A673 (cell line): ENCODE measurements at regions not wholly inside any gene's neighbourhood (a gene's known extent, or its start where the extent isn't known, plus 50 kb on each side); places are given as distances from the start of the nearest gene placed in this dataset.

ENCODE experiments used
- BruUV-seq: library from RNA; stranded (reverse); fragments of 400-500 nt; replicated peaks from 2 replicates; lab custom pipeline; 2021; lab: Mats Ljungman, UMichigan
- CTCF ChIA-PET: fragments of 300-600 bp; sonication (Branson Sonifier 250); formaldehyde crosslinking; loops from one replicate; lab custom pipeline; 2022; ENCODE audit warnings: antibody characterized with exemption; lab: Charles Lee
- POLR2A ChIA-PET: fragments of 300-600 bp; sonication (Branson Sonifier 250); formaldehyde crosslinking; loops from one replicate; lab custom pipeline; 2022; ENCODE audit warnings: antibody characterized with exemption; ENCODE audit not compliant: low non-redundant PET; lab: Charles Lee
- DNase-seq: peaks from one replicate; pipeline ENCODE4 v3.0.0-alpha.2; 2015; ENCODE audit warnings: low spot score
- H3K27ac ChIP-seq: fragments of 200-600 bp; sonication (generic); 2 replicates; pipeline ENCODE4 v1.5.1; 2016; ENCODE audit warnings: mixed run types, low read depth, mild to moderate bottlenecking, mixed read lengths, antibody characterized with exemption, low read length; ENCODE audit not compliant: poor library complexity, severe bottlenecking
- H3K27me3 ChIP-seq: fragments of 200-600 bp; sonication (generic); replicated peaks from 2 replicates; pipeline ENCODE4 v1.6.1; 2017; ENCODE audit warnings: mixed run types, low read depth, mild to moderate bottlenecking, mixed read lengths, antibody characterized with exemption, low read length; ENCODE audit not compliant: insufficient read depth, poor library complexity
- H3K36me3 ChIP-seq: fragments of 200-600 bp; sonication (generic); 2 replicates; pipeline ENCODE4 v1.6.1; 2016; ENCODE audit warnings: mixed run types, mild to moderate bottlenecking, mixed read lengths, antibody characterized with exemption, low read length; ENCODE audit not compliant: insufficient read depth, poor library complexity, severe bottlenecking
- H3K4me1 ChIP-seq: fragments of 200-600 bp; sonication (generic); 2 replicates; pipeline ENCODE4 v1.6.1; 2017; ENCODE audit warnings: mixed run types, mild to moderate bottlenecking, mixed read lengths, antibody characterized with exemption, low read length; ENCODE audit not compliant: insufficient read depth, poor library complexity, severe bottlenecking
- H3K4me3 ChIP-seq: fragments of 200-600 bp; sonication (generic); 2 replicates; pipeline ENCODE4 v1.5.1; 2016; ENCODE audit warnings: low read depth, mixed run types, mild to moderate bottlenecking, mixed read lengths, low read length; ENCODE audit not compliant: poor library complexity, severe bottlenecking
- H3K9me3 ChIP-seq: fragments of 200-600 bp; sonication (generic); 2 replicates; pipeline ENCODE4 v1.6.1; 2016; ENCODE audit warnings: mixed run types, low read depth, mild to moderate bottlenecking, mixed read lengths, antibody characterized with exemption, low read length; ENCODE audit not compliant: poor library complexity, severe bottlenecking
- CTCF ChIP-seq: fragments of 300-800, 200-600 bp; sonication (generic); conservative IDR thresholded peaks from 2 replicates; pipeline ENCODE4 v1.5.1; 2017; ENCODE audit warnings: low read depth, mild to moderate bottlenecking, antibody characterized with exemption, low read length, moderate library complexity, mixed read lengths
- EZH2 ChIP-seq: fragments of 200-600 bp; sonication (generic); IDR thresholded peaks from 2 replicates; pipeline ENCODE4 v1.6.1; 2017; ENCODE audit warnings: borderline replicate concordance, low read depth, mild to moderate bottlenecking, mixed read lengths, antibody characterized with exemption, low read length; ENCODE audit not compliant: poor library complexity, severe bottlenecking
- intact Hi-C: fragments of 100-400 bp; cut with micrococcal nuclease; formaldehyde crosslinking; loops from one replicate; pipeline ENCODE4 v1.10.0; 2022; ENCODE audit not compliant: unreplicated experiment

- CTCF ChIA-PET = no interaction called here
- Histone ChIP-seq H3K9me3 (no peaks in the 10 kb centered on the region), H3K4me1 (no peaks in the 10 kb centered on the region), H3K27me3 (peaks cover 3% of the 10 kb centered on the region), H3K27ac (no peak overlapping the region), H3K4me3 (no peak overlapping the region), H3K36me3 (no peaks in the 10 kb centered on the region)
- TF ChIP-seq CTCF = no peak
- TF ChIP-seq EZH2 = no peak
- BruUV-seq = no TSS peak
- POLR2A ChIA-PET = no interaction called here
- DNase-seq = no peak
- intact Hi-C loops = no loop called here
Observed at GRCh38 chr13:31922724-31923123, 108.8 kb upstream of the FRY start.

GRCh38 chr13:31923134-31923763 is 108.3 kb upstream of the FRY start:
- H3K27ac ChIP-seq = no peak overlapping the region
- no peak for DNase-seq
- CTCF ChIA-PET = no interaction called here
- H3K27me3 ChIP-seq = peaks cover 3% of the 10 kb centered on the region
- intact Hi-C loops = no loop called here
- TF ChIP-seq EZH2 (no peak), CTCF (no peak)
- no peaks in the 10 kb centered on the region for H3K4me1 ChIP-seq
- H3K4me3 ChIP-seq = no peak overlapping the region
- no peaks in the 10 kb centered on the region for H3K9me3 ChIP-seq
- no TSS peak for BruUV-seq
- H3K36me3 ChIP-seq = no peaks in the 10 kb centered on the region
- POLR2A ChIA-PET = no interaction called here

- intact Hi-C loops = no loop called here
- Histone ChIP-seq H3K27me3 (peaks cover 3% of the 10 kb centered on the region), H3K27ac (no peak overlapping the region), H3K9me3 (no peaks in the 10 kb centered on the region), H3K4me1 (no peaks in the 10 kb centered on the region), H3K4me3 (no peak overlapping the region), H3K36me3 (no peaks in the 10 kb centered on the region)
- no peak for DNase-seq
- no TSS peak for BruUV-seq
- ChIA-PET POLR2A (no interaction called here), CTCF (no interaction called here)
- TF ChIP-seq EZH2 (no peak), CTCF (no peak)
Observed at GRCh38 chr13:31925079-31925478, 106.5 kb upstream of the FRY start.
